Bronchial epithelial cell (primary cell): ENCODE measurements at regions not wholly inside any gene's neighbourhood (a gene's known extent, or its start where the extent isn't known, plus 50 kb on each side); places are given as distances from the start of the nearest gene placed in this dataset.
"Not testable (repeated sequence)": the region's sequence is repeated elsewhere in the genome, so short reads cannot be mapped to it uniquely, and the experiment has no call there.

Experiments used
- DNase-seq: peaks from one replicate; pipeline ENCODE4 v3.0.0-alpha.2; 2010; ENCODE audit warnings: low read depth
- FAIRE-seq: peaks from 2 replicates; lab custom pipeline; 2011; peaks lifted over from hg19 to GRCh38; lab: Jason Lieb, UNC
- H3K27me3 ChIP-seq: 2 replicates; pipeline ENCODE4 v1.5.1; 2011; ENCODE audit warnings: low read length; ENCODE audit not compliant: control insufficient read depth, insufficient read depth
- H3K36me3 ChIP-seq: 2 replicates; pipeline ENCODE4 v1.5.1; 2011; ENCODE audit warnings: low read length; ENCODE audit not compliant: control insufficient read depth, insufficient read depth
- H3K4me3 ChIP-seq: 2 replicates; pipeline ENCODE4 v1.5.1; 2011; ENCODE audit warnings: mild to moderate bottlenecking, low read depth, low read length, control low read depth
- TF ChIP-seq, protein P1 (sequence below): IDR thresholded peaks from 2 replicates; pipeline ENCODE4 v1.5.1; 2011; ENCODE audit warnings: mild to moderate bottlenecking, moderate library complexity, low read length, control low read depth, inconsistent platforms; ENCODE audit not compliant: insufficient read depth, severe bottlenecking

DNA sequence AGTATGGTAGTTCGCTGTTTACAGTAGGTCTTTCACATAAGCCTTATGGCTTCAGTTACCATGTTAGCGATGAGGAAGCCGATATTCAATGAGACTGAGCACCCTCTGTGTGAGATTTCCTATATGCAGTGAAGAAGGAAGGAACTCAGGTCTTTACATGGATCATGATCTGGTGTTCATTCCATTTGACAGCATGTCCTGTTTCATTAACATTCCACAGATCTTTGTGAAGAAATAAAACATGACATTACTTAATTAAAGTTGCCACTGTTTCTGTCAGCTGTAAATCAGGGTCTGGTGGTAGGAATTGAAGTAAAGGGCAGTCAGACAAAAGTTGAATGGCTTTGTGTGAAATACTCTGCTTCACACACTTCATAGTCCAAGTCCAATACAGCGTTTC lies 768.6 kb downstream of the ZPLD1 start:
- Histone ChIP-seq H3K36me3 (no peaks in the 10 kb centered on the region), H3K4me3 (no peak overlapping the region), H3K27me3 (no peaks in the 10 kb centered on the region)
- DNase-seq (no peak), FAIRE-seq (no peak)
- TF ChIP-seq, protein P1, sequence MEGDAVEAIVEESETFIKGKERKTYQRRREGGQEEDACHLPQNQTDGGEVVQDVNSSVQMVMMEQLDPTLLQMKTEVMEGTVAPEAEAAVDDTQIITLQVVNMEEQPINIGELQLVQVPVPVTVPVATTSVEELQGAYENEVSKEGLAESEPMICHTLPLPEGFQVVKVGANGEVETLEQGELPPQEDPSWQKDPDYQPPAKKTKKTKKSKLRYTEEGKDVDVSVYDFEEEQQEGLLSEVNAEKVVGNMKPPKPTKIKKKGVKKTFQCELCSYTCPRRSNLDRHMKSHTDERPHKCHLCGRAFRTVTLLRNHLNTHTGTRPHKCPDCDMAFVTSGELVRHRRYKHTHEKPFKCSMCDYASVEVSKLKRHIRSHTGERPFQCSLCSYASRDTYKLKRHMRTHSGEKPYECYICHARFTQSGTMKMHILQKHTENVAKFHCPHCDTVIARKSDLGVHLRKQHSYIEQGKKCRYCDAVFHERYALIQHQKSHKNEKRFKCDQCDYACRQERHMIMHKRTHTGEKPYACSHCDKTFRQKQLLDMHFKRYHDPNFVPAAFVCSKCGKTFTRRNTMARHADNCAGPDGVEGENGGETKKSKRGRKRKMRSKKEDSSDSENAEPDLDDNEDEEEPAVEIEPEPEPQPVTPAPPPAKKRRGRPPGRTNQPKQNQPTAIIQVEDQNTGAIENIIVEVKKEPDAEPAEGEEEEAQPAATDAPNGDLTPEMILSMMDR: no peak

DNA sequence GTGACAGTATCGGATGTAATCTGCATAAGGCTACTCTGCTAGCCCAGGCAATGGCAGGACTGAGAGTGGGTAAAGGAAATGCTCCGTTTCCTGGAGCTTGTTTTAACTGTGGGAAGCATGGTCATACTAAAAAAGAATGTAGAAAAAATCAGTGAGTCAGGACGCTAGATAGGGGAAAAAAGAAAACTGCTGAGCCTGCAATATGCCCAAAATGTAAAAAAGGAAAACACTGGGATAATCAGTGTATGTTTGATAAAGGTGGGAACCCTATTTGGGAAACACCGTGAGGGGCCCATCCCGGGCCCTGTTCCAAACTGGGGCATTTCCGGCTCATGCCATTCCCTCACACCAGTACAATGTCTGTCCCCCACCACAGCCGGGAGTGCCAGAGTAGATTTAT lies 775.8 kb downstream of the ZPLD1 start:
- FAIRE-seq (no peak), DNase-seq (no peak)
- no peaks in the 10 kb centered on the region for H3K36me3 ChIP-seq
- H3K27me3 ChIP-seq: no peaks in the 10 kb centered on the region
- TF ChIP-seq, protein P1: no peak
- H3K4me3 ChIP-seq: no peak overlapping the region

DNA sequence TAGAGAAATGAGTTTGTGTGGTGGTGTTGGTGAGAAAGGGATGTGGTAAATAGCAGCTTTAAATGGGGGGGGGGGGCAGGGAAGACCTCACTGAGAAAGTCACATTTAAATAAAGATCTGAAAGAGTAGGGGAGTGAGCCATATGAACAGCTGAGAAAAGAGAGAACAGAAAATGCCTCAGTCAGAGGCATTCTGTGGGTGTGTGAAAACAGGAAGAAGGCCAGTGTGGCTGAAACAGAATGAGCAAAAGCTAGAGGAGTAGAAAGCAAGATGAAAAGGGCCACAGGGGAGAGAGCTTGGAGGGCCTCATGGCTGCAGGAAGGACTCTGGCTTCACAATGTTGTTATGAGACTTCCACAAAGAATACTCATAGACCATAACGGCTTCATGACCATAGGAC lies 783.3 kb downstream of the ZPLD1 start:
- TF ChIP-seq, protein P1: no peak
- FAIRE-seq (no peak), DNase-seq (no peak)
- Histone ChIP-seq H3K36me3 (no peaks in the 10 kb centered on the region), H3K4me3 (no peak overlapping the region), H3K27me3 (no peaks in the 10 kb centered on the region)

DNA sequence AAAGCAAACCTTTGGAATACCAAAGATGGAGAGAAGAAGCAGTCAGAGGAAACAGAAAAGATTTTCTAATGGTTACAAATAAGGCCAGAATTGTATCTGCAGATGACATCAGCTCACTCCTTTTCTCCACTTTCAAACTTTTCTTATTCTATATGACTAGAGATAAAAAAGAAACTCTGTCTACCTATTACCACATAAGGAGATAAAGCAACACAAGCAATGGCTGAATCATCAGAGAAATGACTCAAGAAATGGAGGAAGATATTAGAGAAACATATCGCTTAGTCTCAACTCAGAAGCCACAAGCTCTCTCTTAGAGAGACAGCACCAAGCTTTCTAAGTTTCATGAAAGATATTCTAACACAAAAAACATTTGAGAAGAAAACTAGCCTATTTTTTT lies 784.0 kb downstream of the ZPLD1 start:
- no peak for FAIRE-seq
- TF ChIP-seq, protein P1: no peak

GRCh38 chr3:103227651-103228050 lies 792.8 kb downstream of the ZPLD1 start:
- H3K4me3 ChIP-seq: no peak overlapping the region
- no peak for FAIRE-seq
- no peaks in the 10 kb centered on the region for H3K27me3 ChIP-seq
- TF ChIP-seq, protein P1: no peak
- DNase-seq: no peak
- H3K36me3 ChIP-seq: no peaks in the 10 kb centered on the region

More for the DNA sequence above, 784.0 kb downstream of the ZPLD1 start:
- H3K27me3 ChIP-seq: no peaks in the 10 kb centered on the region
- DNase-seq: peak; percentile 27
- no peaks in the 10 kb centered on the region for H3K36me3 ChIP-seq
- no peak overlapping the region for H3K4me3 ChIP-seq

DNA sequence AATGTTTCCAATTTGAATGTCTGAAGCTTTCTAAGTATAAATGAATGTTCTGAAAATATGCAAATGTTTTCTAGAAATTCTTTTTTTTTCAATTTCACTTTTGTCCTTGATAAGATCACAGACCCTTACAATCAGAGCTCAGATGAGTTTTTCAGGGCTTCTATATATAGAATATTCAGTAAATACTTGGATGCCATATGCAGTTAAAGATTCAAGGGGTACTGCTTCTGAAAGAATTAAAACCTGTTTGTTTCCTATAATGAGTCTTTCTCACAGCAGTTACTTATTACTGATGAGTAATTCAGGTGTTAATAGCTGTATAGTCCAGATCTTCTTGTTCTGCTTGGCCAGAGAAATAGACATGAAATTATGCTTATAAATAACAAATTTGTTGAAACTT lies 812.6 kb downstream of the ZPLD1 start:
- FAIRE-seq (no peak), DNase-seq (no peak)
- no peak overlapping the region for H3K4me3 ChIP-seq
- no peaks in the 10 kb centered on the region for H3K36me3 ChIP-seq
- TF ChIP-seq, protein P1: no peak
- H3K27me3 ChIP-seq: no peaks in the 10 kb centered on the region

DNA sequence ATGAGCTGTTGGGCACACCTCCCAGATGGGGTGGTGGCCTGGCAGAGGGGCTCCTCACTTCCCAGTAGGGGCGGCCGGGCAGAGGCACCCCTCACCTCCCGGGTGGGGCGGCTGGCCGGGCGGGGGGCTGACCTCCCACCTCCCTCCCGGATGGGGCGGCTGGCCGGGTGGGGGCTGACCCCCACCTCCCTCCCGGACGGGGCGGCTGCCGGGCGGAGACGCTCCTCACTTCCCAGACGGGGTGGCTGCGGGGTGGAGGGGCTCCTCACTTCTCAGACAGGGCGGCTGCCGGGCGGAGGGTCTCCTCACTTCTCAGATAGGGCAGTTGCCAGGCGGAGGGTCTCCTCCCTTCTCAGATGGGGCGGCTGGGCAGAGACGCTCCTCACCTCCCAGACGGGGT lies 820.0 kb downstream of the ZPLD1 start:
- H3K36me3 ChIP-seq, FAIRE-seq, H3K4me3 ChIP-seq: not testable (repeated sequence)

More for the DNA sequence above, 820.0 kb downstream of the ZPLD1 start:
- H3K27me3 ChIP-seq, DNase-seq: not testable (repeated sequence)
